Uterus (tissue), 2 donors: ENCODE measurements at regions not wholly inside any gene's neighbourhood (a gene's known extent, or its start where the extent isn't known, plus 50 kb on each side); places are given as distances from the start of the nearest gene placed in this dataset.

ENCODE experiments used
- POLR2A ChIP-seq, 2 donors: fragments of 450-650 bp; IDR thresholded peaks; one replicate each; pipeline ENCODE4 v1.6.1; 2016; ENCODE audit warnings: antibody characterized with exemption in 2 of 2, mild to moderate bottlenecking in 1 of 2, moderate library complexity in 1 of 2
- TF ChIP-seq, protein P1 (sequence below), 4 experiments: fragments of 200-600 bp in 2 of 4; fragments of 450-650 bp in 2 of 4; sonication (generic) in 2 of 4; IDR thresholded peaks; one replicate each; pipeline ENCODE4 v1.5.1; 2016 to 2019; ENCODE audit warnings: antibody characterized with exemption in 4 of 4, mild to moderate bottlenecking in 2 of 4, moderate library complexity in 1 of 4

DNA sequence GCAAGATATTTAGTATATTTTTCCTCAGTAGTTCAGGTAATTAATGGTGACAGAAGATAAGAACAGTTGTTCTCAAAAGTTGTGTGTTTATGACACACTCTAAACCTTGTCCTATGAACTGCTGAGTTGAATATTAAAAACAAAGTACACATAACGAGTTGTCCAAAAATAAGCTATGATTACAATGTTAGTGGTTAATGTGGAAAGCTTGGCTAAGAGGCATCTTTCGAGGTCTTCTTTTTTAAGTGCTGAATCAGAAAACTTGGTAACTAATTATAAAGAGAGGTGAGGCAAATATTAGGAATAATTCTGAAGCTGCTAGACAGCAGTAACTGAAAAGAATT lies 1088.7 kb downstream of the SUCLG1 start:
- TF ChIP-seq, protein P1, sequence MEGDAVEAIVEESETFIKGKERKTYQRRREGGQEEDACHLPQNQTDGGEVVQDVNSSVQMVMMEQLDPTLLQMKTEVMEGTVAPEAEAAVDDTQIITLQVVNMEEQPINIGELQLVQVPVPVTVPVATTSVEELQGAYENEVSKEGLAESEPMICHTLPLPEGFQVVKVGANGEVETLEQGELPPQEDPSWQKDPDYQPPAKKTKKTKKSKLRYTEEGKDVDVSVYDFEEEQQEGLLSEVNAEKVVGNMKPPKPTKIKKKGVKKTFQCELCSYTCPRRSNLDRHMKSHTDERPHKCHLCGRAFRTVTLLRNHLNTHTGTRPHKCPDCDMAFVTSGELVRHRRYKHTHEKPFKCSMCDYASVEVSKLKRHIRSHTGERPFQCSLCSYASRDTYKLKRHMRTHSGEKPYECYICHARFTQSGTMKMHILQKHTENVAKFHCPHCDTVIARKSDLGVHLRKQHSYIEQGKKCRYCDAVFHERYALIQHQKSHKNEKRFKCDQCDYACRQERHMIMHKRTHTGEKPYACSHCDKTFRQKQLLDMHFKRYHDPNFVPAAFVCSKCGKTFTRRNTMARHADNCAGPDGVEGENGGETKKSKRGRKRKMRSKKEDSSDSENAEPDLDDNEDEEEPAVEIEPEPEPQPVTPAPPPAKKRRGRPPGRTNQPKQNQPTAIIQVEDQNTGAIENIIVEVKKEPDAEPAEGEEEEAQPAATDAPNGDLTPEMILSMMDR (IDR thresholded peaks at IDR 0.05) = no peak
- no peak for TF ChIP-seq POLR2A (IDR thresholded peaks at IDR 0.05)
